Ishikawa (cell line): ENCODE measurements at regions not wholly inside any gene's neighbourhood (a gene's known extent, or its start where the extent isn't known, plus 50 kb on each side); places are given as distances from the start of the nearest gene placed in this dataset.

Experiments used
- CEBPB ChIP-seq: IDR thresholded peaks from 2 replicates; pipeline ENCODE4 v1.6.1; 2012
- EGR1 ChIP-seq: IDR thresholded peaks from 2 replicates; pipeline ENCODE4 v1.6.1; 2012
- EP300 ChIP-seq: IDR thresholded peaks from 2 replicates; pipeline ENCODE4 v1.6.1; 2012; ENCODE audit warnings: borderline replicate concordance
- MAX ChIP-seq: IDR thresholded peaks from 2 replicates; pipeline ENCODE4 v1.6.1; 2012
- RAD21 ChIP-seq: IDR thresholded peaks from 2 replicates; pipeline ENCODE4 v1.6.1; 2012; ENCODE audit warnings: low read depth
- REST ChIP-seq: IDR thresholded peaks from 2 replicates; pipeline ENCODE4 v1.6.1; 2012; ENCODE audit warnings: low read depth, mild to moderate bottlenecking
- TEAD4 ChIP-seq: IDR thresholded peaks from 2 replicates; pipeline ENCODE4 v1.6.1; 2012
- YY1 ChIP-seq: IDR thresholded peaks from 2 replicates; pipeline ENCODE4 v1.6.1; 2012; ENCODE audit warnings: low read depth

- TF ChIP-seq CEBPB (no peak), EGR1 (no peak), REST (no peak), RAD21 (no peak), MAX (no peak), TEAD4 (no peak), EP300 (no peak), YY1 (no peak)
Observed at GRCh38 chr7:19948160-19948559, 174.7 kb upstream of the TMEM196 start.
